GM21528 (cell line): ENCODE measurements at regions not wholly inside any gene's neighbourhood (a gene's known extent, or its start where the extent isn't known, plus 50 kb on each side); places are given as distances from the start of the nearest gene placed in this dataset.

ENCODE experiments used
- ATAC-seq: cut with Tn5 transposase; IDR thresholded peaks from one replicate; pipeline ENCODE4 v1.9.1; 2021; ENCODE audit warnings: mild to moderate bottlenecking, moderate library complexity; ENCODE audit not compliant: unreplicated experiment, low FRiP score

DNA sequence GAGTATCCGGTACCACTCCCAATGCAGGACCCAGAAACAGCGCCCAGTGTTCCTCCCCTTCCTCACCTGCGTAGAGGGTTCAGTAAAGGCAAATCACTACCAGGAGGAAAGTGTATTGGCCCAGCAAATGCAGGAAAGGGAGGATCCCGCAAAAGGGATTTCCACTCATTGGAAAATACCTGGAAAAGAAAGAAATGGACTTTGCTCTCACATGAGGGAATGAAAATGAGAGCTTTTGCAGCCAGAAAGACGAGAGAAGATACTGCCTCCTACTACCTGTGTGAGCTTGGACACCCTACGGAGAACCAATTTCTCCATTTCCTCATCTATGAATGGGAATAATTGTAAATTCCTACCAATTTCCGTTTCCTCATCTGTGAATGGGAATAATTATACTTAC, 184.1 kb upstream of the PPARGC1A start:
- ATAC-seq: no peak

DNA sequence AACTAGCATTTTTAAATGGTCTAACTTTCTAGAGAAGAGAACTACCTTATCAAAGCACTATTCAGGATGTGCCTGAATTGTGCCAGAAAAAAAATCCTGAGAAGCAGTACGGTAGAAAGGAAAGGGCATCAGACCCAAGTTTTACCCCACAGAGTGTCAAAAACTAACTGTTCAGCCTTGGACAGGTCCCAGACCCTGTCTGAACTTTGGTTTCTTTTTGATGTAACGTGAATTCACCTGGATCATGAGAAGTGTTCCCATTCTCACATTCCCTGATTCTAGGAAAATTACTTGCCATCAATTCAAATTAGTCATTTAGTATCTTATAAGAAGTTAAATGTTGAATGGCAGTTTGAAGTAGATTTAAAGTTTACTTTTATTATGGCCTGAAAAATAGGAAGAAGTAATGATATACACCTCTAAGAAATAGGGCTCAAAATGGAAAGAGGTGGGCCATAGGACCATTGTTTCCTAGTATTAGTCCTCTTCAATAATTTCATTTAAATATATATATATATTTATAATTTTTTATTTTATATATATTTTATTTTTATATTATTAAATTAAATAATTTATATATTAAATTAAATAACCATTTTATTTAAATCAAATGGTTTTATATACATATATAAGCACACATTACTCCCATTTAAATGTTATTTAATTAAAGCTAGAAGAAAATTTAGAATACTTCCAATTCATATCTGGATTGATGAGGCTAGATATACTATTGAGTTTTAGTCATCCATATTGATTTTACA, 181.9 kb upstream of the PPARGC1A start:
- ATAC-seq: no peak

DNA sequence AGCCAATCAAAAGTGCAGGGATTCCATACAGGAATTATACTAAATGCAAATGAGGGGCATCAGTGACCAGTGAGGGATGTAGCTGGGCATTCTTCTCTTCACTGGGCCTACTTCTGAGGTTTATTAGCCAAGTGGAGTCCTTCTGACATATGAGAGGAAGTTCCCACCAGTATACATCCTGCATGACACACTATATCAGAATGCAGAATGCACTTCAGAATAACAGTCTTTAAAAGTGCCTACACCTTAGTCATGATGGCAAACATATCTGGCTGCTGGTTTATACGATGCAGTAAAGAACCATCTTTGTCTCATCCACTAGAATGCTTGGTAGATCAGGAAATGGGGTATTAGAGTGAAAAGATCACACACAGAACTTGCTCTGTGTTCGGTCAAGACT, 180.3 kb upstream of the PPARGC1A start:
- ATAC-seq: no peak

DNA sequence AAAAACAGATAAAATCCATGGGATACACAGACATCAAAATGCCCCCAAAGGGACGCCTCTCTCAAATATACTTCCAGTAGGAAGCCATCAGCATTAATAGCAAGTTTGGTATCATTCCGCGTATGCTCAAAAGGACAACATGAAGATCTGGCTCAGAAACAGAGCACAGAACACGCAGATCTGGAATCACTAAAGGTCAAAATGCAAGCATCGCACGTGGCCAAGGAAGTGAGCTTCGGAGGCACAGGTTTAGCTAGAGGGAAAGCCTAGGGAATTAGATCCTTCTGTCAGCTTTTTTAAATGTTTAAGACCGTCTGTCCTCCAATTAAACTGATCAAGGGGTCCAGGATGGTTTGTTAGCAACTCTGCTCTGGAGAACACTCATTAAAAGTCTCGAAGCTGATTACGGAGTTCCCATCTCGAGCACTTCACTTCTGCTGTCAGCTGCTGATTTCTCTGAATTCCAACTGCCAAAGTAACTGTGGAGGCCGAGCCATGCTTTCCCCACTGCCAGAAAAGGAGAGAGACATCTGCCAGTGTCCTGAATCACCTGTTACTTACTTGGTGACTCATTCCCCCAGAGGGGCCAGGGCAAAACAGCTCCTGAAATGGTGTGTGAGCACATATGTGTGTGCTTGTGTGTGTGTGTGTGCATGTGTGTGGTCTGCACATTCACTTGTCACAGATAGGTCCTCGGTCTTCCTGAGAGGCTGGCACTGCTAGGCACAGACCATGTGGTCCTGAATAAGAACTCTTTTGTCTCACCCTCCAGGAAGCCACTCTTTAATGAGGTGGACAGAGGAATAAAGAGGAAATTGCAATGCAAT, 177.7 kb upstream of the PPARGC1A start:
- no peak for ATAC-seq

DNA sequence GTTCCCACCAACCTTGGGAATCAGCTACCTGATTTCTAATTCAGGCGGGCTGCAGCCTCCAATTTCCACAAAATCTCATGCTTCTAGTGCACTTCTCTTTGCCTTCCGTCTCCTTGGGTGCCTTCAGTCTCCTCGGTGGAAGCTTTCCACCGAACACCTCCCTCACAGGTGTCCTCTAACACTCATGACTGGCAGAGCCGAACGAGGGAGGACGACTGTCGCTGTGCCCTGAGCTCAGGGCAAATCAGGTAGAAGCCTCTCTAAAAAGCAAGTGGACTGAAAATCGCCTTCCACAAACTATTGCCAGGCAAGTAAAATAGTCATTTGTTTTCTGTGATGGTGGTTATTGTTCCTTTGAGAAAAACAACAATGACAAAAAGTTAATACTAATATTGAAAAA, 176.1 kb upstream of the PPARGC1A start:
- ATAC-seq: no peak

DNA sequence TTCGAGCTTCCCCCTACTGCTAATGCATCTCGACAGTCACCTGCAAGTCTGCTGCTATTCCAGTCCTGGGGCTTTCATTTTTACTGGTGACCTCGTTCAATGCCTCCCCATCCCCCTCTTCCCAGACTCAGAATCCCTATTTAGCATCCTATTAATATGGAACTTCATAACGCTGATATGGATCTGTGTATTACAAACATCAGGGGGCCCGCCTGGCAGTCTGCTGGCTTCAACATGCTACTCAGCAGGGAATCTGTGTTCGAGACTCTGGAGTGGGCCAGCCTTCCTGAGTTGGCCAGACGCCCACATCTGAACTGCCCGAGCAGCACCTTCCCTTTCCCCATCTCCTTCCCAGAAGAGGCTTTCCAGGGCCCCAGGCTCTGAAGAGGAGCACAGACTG, 173.9 kb upstream of the PPARGC1A start:
- no peak for ATAC-seq

DNA sequence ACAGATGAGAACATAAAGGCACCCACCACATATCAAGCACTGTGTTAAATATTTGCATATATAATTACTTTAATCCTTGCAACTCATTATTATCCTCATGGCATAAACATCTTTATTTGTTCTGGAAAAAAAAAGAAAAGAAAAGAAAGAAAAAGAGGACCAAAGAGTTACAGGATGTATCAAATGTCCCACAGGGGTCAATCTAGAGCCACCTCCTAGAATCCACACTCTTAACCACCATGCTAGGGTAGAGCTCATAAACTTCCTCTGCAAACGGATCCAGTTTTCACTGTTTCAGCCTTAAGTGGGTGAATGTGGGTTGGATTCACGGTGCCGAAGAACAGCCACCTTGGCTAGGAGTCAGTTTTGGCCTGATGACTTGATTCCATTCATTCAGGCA, 171.1 kb upstream of the PPARGC1A start:
- ATAC-seq: no peak

DNA sequence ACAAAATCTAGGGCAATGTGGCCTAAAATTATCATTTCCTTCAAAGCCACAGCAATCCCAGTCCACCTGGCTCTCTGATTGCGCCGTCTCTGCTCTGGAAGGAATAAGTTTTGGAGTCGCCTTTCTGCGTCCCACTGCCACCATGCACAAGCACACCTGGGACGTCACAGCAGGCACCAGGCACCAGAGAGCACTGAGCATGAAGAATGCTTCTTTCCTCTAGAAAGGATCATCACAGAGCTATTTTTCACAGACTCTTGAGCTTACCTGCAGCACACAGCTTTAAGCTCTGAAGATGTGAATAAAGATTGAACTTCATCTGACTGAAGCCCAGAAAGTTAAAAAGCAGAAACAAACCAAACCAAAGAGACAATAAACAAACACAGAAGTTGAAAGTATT, 170.0 kb upstream of the PPARGC1A start:
- ATAC-seq: no peak

DNA sequence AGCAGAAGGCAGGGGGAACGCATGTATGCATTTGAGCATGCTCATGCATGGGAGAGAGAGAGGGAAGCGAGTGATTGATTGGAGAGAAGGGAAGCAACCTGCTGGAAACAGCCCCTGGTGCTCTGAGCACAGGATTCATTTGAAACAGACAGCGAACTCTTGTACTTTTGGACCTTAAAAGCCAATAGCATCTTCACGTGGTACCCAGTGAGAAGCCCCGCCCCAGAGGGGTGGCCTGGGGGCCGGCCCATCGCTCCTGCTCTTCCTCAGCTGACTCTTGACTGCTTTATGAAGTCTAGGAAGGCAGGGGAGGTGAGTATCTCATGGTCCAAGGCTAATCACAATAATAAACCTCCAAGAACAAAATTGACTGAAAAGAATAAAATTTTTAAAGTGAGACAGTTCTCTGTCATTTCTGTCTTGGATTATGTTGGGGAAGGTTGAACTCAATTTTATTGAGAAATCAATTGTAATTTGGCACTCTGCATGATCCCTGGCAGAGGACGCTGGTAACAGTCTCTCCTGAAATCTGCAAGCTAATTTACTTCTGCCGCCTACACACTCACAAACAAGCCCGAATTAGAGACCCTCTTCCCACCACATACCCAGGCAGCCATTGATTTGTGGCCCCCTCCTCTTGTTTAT, 168.2 kb upstream of the PPARGC1A start:
- ATAC-seq: no peak

DNA sequence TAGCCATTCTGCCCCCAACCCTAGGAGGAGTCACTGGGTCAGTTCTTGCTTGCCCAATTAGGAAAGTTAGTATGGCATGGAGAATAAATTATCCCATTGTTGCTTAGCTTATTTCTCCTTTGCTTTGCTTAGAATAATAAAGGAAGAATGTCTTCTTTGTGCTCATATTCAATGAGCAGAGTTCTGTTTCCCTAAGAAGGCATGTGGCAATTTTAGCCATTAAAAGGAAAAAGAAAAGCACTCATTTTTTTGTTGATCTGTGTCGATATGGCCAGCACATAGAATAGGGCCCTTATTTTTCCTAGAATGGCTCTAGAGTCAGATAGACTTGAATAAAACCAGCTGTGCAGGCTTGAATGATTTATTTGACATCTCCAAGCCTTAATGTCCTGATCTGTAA, 166.4 kb upstream of the PPARGC1A start:
- no peak for ATAC-seq

DNA sequence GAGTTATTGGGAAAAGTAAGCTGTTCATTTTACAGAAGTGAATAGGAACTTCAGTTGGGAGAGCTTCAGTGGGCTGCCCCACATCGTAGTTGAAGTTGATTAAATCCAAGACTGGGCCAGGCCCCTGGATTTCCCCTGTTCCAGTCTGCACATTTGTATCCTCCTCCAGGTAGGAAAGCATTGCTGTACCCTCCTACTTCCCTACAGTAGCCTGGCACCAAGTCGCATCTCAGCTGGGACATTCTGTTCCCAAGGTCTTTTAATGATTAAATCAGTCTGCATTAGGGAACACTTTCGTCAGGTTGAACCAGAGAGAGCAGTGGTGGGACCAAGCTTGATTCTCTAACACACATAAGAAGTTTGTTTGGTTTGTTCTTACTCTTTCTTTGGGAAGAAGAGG, 165.8 kb upstream of the PPARGC1A start:
- ATAC-seq: no peak

DNA sequence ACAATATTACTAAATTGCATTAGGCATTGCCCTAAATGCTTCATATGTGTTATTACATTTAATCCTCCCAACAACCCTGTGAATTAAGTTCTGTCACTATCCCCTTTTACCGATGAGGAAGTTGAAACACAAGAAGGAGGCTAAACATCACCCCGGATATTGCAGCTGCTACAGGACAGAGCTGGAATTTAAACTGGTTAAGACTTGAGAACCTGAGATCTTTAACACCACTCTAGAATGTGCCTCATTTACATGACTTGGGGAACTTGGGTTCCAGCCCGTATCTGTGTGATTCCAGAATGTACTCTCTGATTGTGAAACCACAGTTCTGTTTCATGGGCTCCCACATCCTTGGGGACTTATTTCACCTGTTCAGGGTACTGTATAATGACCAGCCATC, 165.1 kb upstream of the PPARGC1A start:
- no peak for ATAC-seq

DNA sequence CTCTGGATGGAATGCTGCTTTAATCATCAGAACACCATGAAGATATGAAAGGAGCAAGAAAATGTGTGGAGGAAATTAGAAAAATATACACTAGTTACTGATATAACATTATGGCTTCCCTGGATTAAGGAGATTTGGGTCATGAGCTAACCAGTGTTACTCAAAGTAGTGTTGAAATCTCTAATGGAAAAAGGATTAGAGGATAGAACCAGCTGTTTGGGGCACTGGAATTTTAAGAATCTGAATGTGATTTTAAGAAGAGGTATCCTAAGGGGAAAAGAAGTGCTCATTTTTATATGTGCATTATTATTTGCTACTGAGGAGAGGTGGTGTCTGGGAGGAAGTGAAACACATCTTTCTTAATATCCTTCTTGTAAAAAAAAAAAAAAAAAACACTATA, 164.1 kb upstream of the PPARGC1A start:
- no peak for ATAC-seq

DNA sequence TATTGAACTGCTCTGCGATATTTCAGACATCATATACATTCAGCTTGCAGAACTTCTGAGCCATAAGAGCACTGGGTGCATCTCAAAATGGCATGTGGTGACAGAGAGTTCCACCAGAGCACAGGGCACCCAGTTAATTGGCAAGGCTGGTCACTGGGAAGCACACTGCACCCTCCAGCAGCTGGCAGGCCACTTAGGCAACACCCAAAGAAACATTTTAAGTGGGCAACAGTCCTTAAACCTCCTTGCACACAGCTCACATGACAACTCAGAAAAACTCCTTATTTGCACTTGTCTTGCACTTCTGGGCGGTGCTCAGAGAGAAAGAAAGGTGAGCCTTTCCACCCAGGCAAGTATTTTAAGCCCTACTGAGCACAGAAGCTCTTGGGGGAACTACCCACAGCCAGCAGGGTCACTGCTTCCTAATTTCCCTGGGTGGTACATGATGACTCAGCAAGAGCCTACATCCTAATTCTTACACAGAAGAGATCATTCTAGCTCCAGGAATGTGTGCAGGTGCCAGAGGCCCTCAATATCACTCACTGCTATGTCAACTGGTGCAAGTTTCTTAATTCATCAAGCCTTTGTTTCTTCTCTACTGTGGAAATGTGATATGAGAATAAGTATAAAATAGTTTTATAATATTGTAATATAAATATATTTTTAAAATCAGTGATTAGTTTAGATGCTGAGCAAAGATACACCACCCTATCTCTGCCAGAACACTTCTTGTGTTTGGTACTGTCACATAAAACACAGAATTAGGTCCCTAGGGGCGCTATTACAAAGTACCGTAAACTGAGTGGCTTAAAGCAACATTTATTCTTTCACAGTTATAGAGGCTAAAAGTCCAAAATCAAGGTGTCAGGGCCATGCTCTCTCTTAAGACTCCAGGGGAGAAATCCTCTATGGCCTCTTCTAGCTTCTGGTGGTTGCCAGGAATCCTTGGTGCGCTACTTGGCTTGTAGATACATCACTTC, 155.1 kb upstream of the PPARGC1A start:
- no peak for ATAC-seq

DNA sequence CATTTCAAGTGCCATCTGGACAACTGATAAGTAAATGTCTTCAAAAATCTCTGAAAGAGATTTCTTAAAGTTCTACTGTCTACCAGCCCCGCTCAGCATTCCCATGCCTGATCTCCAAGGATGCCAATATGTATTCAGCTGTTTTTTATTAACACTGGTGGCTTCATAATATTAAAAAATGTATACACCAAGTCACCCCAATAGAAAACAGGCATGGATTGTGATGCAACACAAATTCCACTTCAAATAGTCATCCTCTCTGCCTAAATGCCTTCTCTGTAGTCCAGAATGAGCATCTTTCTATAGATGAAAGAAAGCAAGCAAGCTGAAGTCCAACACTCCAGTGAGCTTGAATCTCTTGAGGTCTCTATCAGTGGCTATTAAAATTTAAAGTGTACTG, 152.2 kb upstream of the PPARGC1A start:
- ATAC-seq: no peak

DNA sequence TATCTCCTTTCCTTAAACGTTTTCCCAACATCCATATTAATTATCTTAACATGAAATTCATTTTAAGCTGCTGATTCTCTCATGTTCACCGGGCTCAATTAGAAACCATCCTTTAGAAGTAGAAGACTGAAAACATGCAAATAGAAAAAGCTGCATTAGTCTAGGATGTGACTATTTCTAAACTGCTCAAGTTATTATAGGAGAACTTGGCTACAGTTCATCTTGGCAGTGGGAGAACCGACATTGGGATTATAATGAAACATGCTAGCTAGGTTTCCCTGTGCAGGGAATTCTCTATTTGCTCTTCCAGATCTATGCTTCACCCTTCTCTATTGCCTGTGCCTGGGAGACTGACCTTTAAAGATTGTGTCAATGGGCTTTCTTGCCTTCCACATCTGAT, 151.0 kb upstream of the PPARGC1A start:
- no peak for ATAC-seq

DNA sequence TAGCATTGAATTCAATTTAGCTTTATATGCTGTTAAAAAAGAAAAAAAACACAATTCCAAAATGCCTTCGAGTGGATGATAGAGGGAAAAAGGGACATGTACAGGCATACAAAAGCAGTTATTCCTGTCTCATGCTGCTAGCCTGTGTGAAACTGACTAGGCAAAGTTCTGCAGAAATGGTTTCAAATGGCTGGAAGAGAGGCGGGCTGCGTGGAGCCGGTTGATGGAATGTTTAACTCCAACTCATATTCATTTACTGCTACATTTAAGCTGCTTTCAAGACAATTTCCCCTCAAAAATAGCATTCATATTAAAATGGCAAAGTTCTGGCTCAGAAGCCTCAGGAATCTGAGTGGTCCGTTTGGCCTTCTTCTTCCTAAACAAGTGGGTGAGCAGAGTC, 143.8 kb upstream of the PPARGC1A start:
- no peak for ATAC-seq

DNA sequence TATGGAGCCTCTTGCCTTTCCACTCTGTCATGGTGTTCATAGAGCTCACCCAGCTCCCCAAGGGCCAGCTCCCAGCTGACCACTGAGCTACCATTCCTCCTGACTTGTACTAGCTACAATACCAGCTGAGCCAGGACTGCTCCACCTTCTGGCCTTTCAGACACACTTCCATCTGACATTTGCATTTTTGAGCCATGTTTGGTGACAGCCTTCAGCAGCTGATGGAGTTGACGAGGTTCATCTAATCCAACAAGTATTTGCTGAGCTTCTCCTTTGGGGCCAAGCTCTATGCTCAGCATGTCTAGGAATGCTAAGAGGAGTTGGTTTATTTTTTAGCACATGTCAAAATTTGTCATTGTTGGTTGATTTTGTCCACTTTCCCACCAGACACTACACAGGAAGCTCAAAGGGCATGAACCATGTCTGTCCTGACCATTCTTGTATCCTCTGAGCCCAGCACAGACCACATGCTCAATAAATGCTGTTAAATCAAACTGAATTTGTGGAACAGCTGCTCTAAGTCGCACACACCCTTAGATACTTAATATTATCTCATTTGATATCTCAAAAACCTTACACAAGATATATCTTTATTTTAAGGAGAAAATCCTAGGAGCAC, 142.6 kb upstream of the PPARGC1A start:
- ATAC-seq: peak; percentile 60

DNA sequence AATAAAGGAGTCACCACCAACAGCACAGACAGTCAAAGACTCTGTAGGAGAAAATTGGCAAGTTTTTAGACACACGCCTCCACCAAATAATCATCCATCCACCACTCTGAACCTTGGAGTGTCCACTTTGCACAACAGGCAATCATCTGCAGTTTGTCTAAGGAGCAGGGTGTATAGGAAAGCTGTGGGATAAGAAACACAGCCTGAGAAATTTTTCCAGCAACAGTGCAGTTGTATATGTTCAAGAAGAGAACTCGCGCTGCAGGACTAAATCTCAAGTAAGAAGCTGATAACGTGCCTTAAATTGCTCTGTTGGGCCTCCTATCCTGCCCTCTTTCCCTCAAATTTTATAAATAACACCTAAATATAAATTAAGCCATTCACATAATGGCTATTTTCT, 136.7 kb upstream of the PPARGC1A start:
- no peak for ATAC-seq

DNA sequence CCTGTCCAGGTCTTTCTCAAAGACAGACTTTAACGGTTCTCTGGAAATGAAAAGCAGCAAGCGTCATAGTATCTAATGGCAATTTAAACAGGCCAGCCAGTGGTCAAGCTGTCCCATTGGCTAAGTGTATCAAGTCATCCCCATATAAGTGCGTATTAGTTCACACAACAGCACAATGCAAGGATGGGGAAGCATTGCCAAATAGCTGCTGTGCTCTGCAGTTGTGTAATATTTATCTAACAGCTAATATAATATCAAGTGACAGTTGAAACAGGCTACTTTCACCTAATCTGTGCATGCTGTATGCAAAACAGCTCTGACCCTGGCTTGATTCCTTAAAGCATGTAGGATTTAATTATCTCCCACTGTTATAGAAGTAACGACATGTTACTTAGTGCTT, 134.8 kb upstream of the PPARGC1A start:
- no peak for ATAC-seq
